Spleen (tissue), 7 donors: ENCODE measurements at regions not wholly inside any gene's neighbourhood (a gene's known extent, or its start where the extent isn't known, plus 50 kb on each side); places are given as distances from the start of the nearest gene placed in this dataset.

Source experiments
- POLR2A ChIP-seq, 3 donors: fragments of 450-650 bp; IDR thresholded peaks; one replicate each; pipeline ENCODE4 v1.5.1; 2017; ENCODE audit warnings: antibody characterized with exemption in 3 of 3, mild to moderate bottlenecking in 1 of 3
- POLR2AphosphoS5 ChIP-seq, 3 donors: sonication (generic); formaldehyde crosslinking; IDR thresholded peaks; one replicate each; pipeline ENCODE4 v1.5.1; 2017; ENCODE audit warnings: antibody characterized with exemption in 3 of 3
- TF ChIP-seq, protein P1 (sequence below), 11 experiments: fragments of 200-600 bp in 7 of 11; fragments of 450-650 bp in 4 of 11; sonication (generic) in 4 of 11; IDR thresholded peaks in 8 of 11; conservative IDR thresholded peaks in 3 of 11; 1 replicate in 7 of 11; 2 replicates in 4 of 11; pipeline versions ENCODE4 v1.4.0 to v1.8.0; 2016 to 2021; ENCODE audit warnings: antibody characterized with exemption in 11 of 11, inconsistent platforms in 4 of 11, mild to moderate bottlenecking in 1 of 11
- donor health status: DM: no; HTN: no; CAD: no; lungs with moderate emphysema.
- donor health status: DM: no; HTN: no; CAD: no.
- donor health status: DM: no; HTN: no; CAD: no.

DNA sequence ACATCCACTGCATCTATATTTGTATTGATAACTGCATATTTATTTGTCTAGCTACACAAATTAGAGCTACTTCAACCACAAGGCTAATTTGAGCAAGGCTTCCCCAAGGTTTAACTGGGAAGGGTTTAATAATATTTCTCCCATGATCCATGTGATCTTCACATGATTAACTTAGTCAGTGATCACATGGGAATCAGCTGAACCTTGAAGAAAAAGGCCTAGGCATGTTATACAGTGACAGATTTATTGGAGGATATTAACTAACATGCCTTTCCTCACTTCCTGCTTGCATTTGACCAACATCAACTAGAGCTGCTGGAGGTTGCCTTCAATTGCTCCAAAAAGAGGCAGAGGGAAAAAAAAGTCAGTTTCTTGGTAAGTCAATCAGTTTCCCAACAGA is 417.0 kb downstream of the HAO1 start:
- TF ChIP-seq, protein P1, sequence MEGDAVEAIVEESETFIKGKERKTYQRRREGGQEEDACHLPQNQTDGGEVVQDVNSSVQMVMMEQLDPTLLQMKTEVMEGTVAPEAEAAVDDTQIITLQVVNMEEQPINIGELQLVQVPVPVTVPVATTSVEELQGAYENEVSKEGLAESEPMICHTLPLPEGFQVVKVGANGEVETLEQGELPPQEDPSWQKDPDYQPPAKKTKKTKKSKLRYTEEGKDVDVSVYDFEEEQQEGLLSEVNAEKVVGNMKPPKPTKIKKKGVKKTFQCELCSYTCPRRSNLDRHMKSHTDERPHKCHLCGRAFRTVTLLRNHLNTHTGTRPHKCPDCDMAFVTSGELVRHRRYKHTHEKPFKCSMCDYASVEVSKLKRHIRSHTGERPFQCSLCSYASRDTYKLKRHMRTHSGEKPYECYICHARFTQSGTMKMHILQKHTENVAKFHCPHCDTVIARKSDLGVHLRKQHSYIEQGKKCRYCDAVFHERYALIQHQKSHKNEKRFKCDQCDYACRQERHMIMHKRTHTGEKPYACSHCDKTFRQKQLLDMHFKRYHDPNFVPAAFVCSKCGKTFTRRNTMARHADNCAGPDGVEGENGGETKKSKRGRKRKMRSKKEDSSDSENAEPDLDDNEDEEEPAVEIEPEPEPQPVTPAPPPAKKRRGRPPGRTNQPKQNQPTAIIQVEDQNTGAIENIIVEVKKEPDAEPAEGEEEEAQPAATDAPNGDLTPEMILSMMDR (IDR thresholded peaks at IDR 0.05 in 8 of 11, conservative IDR thresholded peaks at IDR 0.05 in 3 of 11), result no peak
- TF ChIP-seq POLR2AphosphoS5 (IDR thresholded peaks at IDR 0.05) (no peak), POLR2A (IDR thresholded peaks at IDR 0.05) (no peak)
